ENCODE measurements at regions not wholly inside any gene's neighbourhood (a gene's known extent, or its start where the extent isn't known, plus 50 kb on each side); places are given as distances from the start of the nearest gene placed in this dataset.

GRCh38 chr15:100717596-100717995 lies 115.2 kb downstream of the ASB7 start:
- no peak for DNase-seq (ENCODE audit: low read depth in 1 of 2, low spot score in 2 of 2)
- TF ChIP-seq SP2 (IDR thresholded peaks at IDR 0.05; ENCODE audit: low read length) (no peak), TBP (IDR thresholded peaks at IDR 0.05; ENCODE audit: low read depth, low read length) (no peak), CBX8 (IDR thresholded peaks at IDR 0.05; ENCODE audit: borderline replicate concordance, low read depth, low read length) (no peak), RAD21 (IDR thresholded peaks at IDR 0.05 in 1 of 2, conservative IDR thresholded peaks at IDR 0.05 in 1 of 2; ENCODE audit: low read depth in 2 of 2, low read length in 2 of 2) (no peak)
- TF ChIP-seq, protein P1, sequence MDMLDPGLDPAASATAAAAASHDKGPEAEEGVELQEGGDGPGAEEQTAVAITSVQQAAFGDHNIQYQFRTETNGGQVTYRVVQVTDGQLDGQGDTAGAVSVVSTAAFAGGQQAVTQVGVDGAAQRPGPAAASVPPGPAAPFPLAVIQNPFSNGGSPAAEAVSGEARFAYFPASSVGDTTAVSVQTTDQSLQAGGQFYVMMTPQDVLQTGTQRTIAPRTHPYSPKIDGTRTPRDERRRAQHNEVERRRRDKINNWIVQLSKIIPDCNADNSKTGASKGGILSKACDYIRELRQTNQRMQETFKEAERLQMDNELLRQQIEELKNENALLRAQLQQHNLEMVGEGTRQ (IDR thresholded peaks at IDR 0.05; ENCODE audit: low read length) = no peak
- no peaks in the 10 kb centered on the region for H3K79me2 ChIP-seq (ENCODE audit: control insufficient read depth in 1 of 2, insufficient read depth in 2 of 2, low read length in 2 of 2)

More at GRCh38 chr15:100717596-100717995, 115.2 kb downstream of the ASB7 start:
- Histone ChIP-seq H3K14ac (ENCODE audit: insufficient read length) (no peak overlapping the region), H3K56ac (replicated peaks; ENCODE audit: insufficient read length, low read depth, low read length) (no peak overlapping the region), H2AFZ (ENCODE audit: low read length) (no peak overlapping the region), H4K5ac (ENCODE audit: insufficient read length, low read depth, low read length) (no peak overlapping the region), H3K23ac (ENCODE audit: insufficient read length) (no peak overlapping the region), H3K4me3 (ENCODE audit: extremely low read depth in 1 of 4, insufficient read depth in 2 of 4, low read depth in 3 of 4, low read length in 4 of 4) (no peak overlapping the region), H4K20me1 (replicated peaks in 1 of 2; ENCODE audit: control insufficient read depth in 1 of 2, insufficient read depth in 2 of 2, low read length in 2 of 2) (no peaks in the 10 kb centered on the region), H2BK20ac (ENCODE audit: low read length) (no peak overlapping the region), H3K27me3 (replicated peaks in 1 of 4; ENCODE audit: control insufficient read depth in 3 of 4, extremely low read depth in 1 of 4, insufficient read depth in 3 of 4, low read length in 3 of 4) (no peaks in the 10 kb centered on the region), H3K23me2 (ENCODE audit: low read depth, low read length) (no peaks in the 10 kb centered on the region), H3K18ac (ENCODE audit: extremely low read depth, low read length) (no peak overlapping the region), H2BK5ac (ENCODE audit: low read depth, low read length) (no peak overlapping the region), H4K91ac (replicated peaks; ENCODE audit: insufficient read length, low read length) (no peak overlapping the region), H3K4ac (replicated peaks; ENCODE audit: insufficient read length, low read depth, low read length) (no peak overlapping the region), H3K9ac (replicated peaks in 1 of 4; ENCODE audit: extremely low read depth in 1 of 4, low read depth in 3 of 4, low read length in 3 of 4) (no peak overlapping the region), H2BK120ac (replicated peaks; ENCODE audit: low read depth, low read length) (no peak overlapping the region), H2BK15ac (ENCODE audit: low read length) (no peak overlapping the region), H3K27ac (ENCODE audit: low read depth, low read length) (no peak overlapping the region), H3K4me1 (replicated peaks in 1 of 4; ENCODE audit: control insufficient read depth in 3 of 4, insufficient read depth in 4 of 4, low read length in 3 of 4) (peaks cover 0 to 4% (median 1%) of the 10 kb centered on the region in 4 experiments; a peak in 2 of 7 replicates), H3K79me1 (ENCODE audit: low read depth, low read length) (no peaks in the 10 kb centered on the region), H4K8ac (ENCODE audit: extremely low read depth, insufficient read depth, low read length) (no peak overlapping the region), H2AK5ac (ENCODE audit: low read depth, low read length) (no peak overlapping the region), H3K9me3 (ENCODE audit: insufficient read depth in 2 of 2, low read depth in 1 of 2, low read length in 1 of 2) (no peaks in the 10 kb centered on the region), H3K36me3 (ENCODE audit: control insufficient read depth in 2 of 4, insufficient read depth in 4 of 4, low read length in 3 of 4) (no peaks in the 10 kb centered on the region), H2BK12ac (ENCODE audit: low read depth, low read length) (no peak overlapping the region), H3K4me2 (ENCODE audit: insufficient read depth in 1 of 2, low read depth in 2 of 2, low read length in 2 of 2) (no peak overlapping the region)
- 97% methylated on average over 2 of the region's 2 CpGs; no CpG with 5 or more reads in 1 of the 2 experiments for WGBS, 2 experiments (ENCODE audit: extremely low coverage in 1 of 2, insufficient coverage in 1 of 2, insufficient read length in 1 of 2, insufficient replicate concordance in 2 of 2, low coverage in 1 of 2, low lambda C conversion rate in 2 of 2, missing lambda C conversion rate in 1 of 2)
- ChIA-PET CTCF (ENCODE audit: partially characterized antibody) (interaction anchor here (1.0 to 2.2 kb wide), 4 partner anchors 11 to 155 kb away, joined by 3 to 8 read pairs (median 6); no protein-coding TSS in a partner anchor), POLR2A (ENCODE audit: partially characterized antibody) (no interaction called here)
- FAIRE-seq = no peak

Data from H1 (cell line).